ENCODE measurements at regions not wholly inside any gene's neighbourhood (a gene's known extent, or its start where the extent isn't known, plus 50 kb on each side); places are given as distances from the start of the nearest gene placed in this dataset.
"Not testable (repeated sequence)": the region's sequence is repeated elsewhere in the genome, so short reads cannot be mapped to it uniquely, and the experiment has no call there.

DNA sequence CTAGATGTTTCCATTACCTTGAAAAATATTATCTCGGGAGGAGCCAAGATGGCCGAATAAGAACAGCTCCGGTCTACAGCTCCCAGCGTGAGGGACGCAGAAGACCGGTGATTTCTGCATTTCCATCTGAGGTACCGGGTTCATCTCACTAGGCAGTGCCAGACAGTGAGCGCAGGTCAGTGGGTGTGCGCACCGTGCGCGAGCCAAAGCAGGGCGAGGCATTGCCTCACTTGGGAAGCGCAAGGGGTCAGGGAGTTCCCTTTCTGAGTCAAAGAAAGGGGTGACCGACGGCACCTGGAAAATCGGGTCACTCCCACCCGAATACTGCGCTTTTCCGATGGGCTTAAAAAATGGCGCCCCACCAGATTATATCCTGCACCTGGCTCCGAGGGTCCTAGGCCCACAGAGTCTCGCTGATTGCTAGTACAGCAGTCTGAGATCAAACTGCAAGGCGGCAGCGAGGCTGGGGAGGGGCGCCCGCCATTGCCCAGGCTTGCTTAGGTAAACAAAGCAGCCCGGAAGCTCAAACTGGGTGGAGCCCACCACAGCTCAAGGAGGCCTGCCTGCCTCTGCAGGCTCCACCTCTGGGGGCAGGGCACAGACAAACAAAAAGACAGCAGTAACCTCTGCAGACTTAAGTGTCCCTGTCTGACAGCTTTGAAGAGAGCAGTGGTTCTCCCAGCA, 367.8 kb downstream of the NR2F1-AS1 start:
- not testable (repeated sequence) for DNase-seq

DNA sequence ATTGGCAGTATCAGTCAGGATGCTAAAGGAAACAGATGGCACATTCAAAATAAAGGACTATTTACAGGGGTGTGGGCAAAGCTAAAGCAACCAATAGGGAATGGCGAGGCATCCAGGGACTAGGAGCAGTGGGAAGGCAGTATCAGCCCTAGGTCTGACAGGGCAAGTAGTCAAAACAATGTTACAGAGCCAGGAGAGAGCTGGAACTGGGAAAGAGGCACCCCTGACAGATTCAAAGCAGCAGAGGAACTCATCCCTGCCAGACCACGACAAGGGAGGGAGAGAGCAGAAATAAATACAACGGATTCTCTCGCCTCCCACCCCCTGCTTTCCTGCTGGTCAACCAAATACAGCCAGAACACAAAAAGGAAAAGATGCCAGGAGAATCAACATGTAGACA, 371.5 kb downstream of the NR2F1-AS1 start:
- DNase-seq, result no peak

- DNase-seq, result no peak
Measured at GRCh38 chr5:93208141-93208751, 372.8 kb downstream of the NR2F1-AS1 start.

DNA sequence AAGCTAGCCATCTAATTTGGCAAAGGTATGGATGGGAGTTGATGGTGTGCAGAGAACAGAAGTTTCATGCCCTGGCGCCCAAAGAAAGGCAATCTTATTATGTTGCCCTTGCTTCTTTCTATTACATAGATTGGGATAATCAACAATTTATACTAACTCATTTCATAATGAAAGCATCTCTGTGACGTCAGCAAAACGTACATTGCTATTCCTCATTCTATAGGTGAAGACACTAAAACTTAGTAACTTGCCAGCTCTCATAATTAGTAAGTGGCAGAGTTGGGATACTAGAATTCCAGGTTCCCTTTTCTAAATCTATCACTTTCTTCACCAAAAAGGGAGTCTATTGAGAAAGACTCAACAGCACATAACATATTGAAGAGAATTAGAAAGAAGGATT, 374.8 kb downstream of the NR2F1-AS1 start:
- DNase-seq, result no peak

DNA sequence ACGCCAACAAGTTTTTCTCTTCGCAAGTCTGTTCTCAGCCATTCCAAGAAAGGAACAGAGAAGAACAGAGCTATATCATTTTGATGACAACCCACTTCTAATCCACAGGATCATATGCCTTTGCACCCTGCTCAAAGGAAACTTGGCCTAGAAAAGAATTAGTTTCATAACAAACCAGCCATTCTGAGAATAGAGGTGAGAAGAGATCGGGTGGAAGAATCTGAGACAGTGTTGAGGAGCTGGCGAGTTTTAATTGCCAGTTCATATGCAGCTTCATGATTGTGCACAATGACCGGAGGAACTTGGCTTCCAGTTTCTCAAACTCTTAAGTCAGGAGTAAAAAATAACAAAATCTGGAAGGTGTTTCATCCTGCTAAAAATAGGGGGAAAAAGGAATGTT, 380.0 kb downstream of the NR2F1-AS1 start:
- no peak for DNase-seq

GRCh38 chr5:93196986-93197385, 384.0 kb downstream of the NR2F1-AS1 start:
- DNase-seq, result no peak

DNA sequence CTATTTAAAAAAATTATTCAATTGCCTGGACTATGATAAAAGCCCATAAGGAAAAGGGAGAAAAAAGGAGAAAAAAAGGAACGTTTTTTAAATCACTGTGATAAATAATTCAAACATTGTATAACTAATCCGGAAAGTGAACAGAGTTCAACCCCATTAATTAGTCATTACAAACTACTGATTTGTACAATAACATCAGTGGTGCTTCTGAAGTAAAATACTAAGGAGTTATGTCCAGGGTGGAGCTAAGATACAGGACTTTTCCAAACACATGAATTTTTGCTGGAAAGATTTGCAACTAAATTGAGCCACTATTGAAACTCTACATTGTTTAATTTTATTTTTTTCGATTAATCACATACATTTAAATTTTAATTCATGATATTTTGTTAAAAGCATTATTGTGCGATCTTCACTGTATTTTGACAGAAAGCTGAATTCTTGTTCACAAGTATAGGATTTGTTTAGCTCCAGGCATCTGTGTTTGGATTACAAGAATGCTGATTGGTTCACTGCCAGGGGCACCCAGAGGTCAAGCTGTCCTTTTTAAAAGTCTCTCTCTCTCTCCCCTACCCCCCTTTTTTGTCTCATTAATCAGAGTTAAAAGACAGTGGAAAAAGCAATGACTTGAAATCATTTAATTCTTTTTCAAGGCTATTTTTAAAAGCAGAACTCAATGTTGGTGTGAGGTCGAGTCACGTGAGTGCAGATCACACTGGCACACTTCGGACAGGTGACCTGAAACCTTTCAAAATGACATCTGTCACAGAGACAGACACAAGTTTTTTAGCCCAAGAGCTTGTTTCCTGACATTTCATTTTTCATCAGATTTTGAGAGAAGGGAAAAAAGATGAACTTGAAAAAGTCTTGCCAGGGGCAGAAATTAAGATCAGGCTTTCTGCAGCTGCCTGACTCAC, 387.3 kb downstream of the NR2F1-AS1 start:
- DNase-seq, result no peak

- no peak for DNase-seq
Measured at GRCh38 chr5:93192683-93193082, 388.3 kb downstream of the NR2F1-AS1 start.

- DNase-seq, result no peak
Measured at GRCh38 chr5:93192087-93192486, 388.9 kb downstream of the NR2F1-AS1 start.

DNA sequence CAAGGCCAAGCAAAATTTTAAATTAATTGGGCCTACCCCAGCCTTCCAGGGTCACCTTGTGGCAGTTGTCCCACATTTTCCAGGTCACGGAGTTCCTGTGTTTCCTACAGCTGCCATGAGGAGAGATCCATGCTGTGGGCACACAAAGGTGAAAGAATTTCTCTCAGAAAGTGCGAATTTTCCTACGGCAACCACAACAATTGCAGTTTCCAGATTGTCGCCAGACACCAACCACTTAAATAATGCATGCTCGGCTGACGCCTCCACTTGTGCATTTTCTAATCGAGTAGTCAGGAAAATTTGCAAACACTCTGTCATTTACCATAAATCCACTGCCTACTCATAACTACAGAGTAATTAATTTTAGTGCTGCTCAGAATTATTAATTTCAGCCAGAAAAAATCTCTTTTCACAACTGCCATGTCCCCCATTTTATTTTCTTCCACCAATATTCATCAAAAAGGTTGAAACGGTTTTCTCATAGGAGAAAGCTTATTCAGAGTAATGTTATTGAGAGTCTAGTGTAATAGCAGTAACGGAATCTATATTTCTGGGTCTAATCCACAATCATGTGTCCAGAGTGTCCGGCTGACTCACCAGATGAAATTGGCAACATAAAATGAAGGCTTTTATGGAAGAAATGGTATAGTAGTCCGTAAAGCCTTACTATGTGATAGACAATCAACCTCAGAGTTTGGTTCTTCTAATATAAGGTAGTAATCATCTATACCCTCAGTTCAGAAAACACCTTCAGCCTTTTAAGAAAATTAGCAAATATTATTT, 389.8 kb downstream of the NR2F1-AS1 start:
- no peak for DNase-seq

DNA sequence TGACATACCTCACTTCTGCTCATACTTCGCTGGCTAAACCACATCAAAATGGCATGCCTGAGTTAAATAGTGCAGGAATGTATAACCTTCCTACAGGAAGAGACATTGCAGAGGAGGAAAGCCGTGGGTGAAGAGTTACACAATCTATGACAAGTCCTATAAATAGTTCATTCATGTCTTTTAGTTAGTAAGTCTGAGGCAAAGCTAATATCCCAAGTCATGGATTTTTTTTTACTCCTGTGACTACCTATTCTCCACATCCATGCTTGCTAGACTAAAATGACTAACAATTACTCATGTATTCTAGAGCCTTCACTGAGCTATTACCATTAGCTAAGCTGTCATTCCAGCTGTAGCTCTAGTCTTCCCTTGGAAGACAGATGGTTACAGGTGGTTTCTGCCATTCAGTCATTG, 391.3 kb downstream of the NR2F1-AS1 start:
- no peak for DNase-seq

GRCh38 chr5:93188876-93189485, 392.0 kb downstream of the NR2F1-AS1 start:
- DNase-seq, result no peak

- DNase-seq, result no peak
Measured at GRCh38 chr5:93186076-93186682, 394.8 kb downstream of the NR2F1-AS1 start.

DNA sequence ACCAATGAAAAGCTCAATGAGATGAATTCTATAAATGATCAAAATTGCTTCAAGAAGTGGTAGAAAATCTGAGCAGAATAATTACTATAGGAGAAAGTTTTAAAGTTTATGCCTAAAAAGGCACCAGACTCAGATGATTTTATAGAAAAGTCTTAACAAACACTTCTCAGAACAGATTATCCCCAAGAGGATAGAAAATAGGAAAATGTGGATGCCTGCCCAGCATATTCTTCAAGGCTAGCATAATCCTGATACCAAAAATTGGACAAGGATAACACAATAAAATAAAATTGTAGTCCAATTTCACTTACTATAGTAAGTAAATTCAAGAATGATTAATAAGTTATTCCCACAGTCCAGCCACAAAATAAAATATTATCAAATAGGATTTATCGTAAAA, 397.0 kb downstream of the NR2F1-AS1 start:
- no peak for DNase-seq

DNA sequence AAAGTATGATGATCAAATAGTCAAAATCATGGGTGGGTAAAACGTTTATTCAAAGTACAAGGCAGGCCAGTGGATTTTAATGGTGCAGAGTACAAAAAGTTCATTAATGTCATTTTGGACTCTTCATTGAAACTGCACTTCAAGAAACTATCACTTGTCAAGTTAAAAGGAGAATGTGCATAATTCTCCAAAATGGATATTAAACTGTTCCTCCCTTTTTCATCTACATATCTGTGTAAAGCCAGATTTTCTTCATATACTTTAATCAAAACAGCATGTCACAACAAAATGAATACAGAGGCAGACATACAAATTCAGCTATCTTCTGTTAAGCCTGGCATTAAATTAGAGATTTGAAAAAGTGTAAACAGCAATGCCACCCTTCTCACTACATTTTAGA, 401.6 kb downstream of the NR2F1-AS1 start:
- no peak for DNase-seq

- DNase-seq, result no peak
Measured at GRCh38 chr5:93174930-93175329, 406.1 kb downstream of the NR2F1-AS1 start.

- no peak for DNase-seq
Measured at GRCh38 chr5:93165559-93165958, 415.5 kb downstream of the NR2F1-AS1 start.

GRCh38 chr5:93164690-93165089, 416.3 kb downstream of the NR2F1-AS1 start:
- no peak for DNase-seq

GRCh38 chr5:93163010-93163663, 417.9 kb downstream of the NR2F1-AS1 start:
- no peak for DNase-seq

DNA sequence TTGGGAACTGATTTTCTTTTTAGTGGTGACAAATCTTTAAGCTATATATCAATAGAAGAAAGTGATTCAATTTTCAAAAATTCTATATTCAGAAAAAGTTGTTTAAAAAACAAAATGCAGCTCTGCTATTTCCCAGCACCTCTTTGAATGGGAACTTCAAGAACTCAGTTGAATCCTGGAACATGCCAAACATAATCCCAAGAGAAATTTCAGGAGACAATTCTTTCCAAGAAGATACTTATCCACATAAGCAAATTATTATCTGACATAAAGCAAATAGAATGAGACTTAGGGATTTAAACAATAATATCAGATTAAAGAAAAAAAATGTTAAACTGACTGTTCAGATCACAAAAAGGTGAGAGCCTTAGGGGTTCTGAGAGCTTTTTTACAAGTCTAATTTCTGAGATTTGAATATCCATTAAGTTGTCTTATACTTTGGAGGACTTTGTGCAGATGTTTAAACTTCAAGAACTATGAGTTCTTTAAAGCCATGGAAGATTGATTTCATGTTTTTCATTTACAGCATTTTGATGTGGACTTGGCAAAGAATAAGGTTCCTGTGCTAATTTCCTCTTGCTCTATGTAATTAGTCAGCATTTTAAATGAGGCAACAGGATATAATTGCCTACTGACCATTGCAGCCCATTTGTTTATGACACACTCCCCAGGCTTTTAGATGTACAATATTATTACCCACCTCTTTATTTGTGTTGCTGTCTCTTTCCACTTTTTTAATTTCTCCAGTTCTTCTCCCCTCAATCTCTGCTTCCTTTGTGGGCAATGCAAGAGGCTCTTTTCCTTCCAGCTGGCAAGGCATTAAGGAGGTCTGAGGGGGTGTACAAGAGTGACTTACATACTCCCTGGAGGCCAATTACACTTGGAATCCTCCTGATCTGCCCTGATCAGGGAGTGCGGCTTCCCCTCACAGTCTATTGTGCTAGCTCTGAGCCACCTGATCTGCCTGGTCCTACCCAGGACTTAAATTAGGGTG, 419.1 kb downstream of the NR2F1-AS1 start:
- DNase-seq, result no peak

Data from activated effector memory CD4-positive, alpha-beta T cell treated with anti-CD3 and anti-CD28 coated beads, Interleukin-2, amount 50 U/mL, for 16 hours (primary cell).